GM18858 (cell line): ENCODE measurements at regions not wholly inside any gene's neighbourhood (a gene's known extent, or its start where the extent isn't known, plus 50 kb on each side); places are given as distances from the start of the nearest gene placed in this dataset.
"Not testable (repeated sequence)": the region's sequence is repeated elsewhere in the genome, so short reads cannot be mapped to it uniquely, and the experiment has no call there.

ENCODE experiments used
- ATAC-seq: cut with Tn5 transposase; IDR thresholded peaks from one replicate; pipeline ENCODE4 v1.9.1; 2021; ENCODE audit not compliant: unreplicated experiment

GRCh38 chr3:107465064-107465631 is 57.6 kb upstream of the BBX start:
- no peak for ATAC-seq

GRCh38 chr3:107468782-107469181 is 54.0 kb upstream of the BBX start:
- ATAC-seq: no peak

DNA sequence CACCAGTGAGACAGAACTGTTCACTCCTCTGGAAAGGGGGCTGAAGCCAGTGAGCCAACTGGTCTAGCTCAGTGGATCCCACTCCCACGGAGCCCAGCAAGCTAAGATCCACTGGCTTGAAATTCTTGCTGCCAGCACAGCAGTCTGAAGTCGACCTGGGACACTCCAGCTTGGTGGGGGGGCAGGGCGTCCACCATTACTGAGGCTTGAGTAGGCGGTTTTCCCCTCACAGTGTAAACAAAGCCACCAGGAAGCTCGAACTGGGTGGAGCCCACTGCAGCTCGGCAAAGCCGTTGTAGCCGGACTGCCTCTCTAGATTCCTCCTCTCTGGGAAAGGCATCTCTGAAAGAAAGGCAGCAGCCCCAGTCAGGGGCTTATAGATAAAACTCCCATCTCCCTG is 52.3 kb upstream of the BBX start:
- ATAC-seq: not testable (repeated sequence)
